HAP-1 (cell line): ENCODE measurements at regions not wholly inside any gene's neighbourhood (a gene's known extent, or its start where the extent isn't known, plus 50 kb on each side); places are given as distances from the start of the nearest gene placed in this dataset.
"Not testable (repeated sequence)": the region's sequence is repeated elsewhere in the genome, so short reads cannot be mapped to it uniquely, and the experiment has no call there.

ENCODE experiments used
- DNase-seq, 2 experiments: peaks; one replicate each; pipeline ENCODE4 v3.0.0-alpha.2; 2016 to 2020; ENCODE audit warnings: low spot score in 2 of 2
- H3K27me3 ChIP-seq: fragments of 250-450 bp; sonication (Bioruptor Pico); 2 replicates; pipeline ENCODE4 v1.5.1; 2020; ENCODE audit warnings: low read depth, mild to moderate bottlenecking, moderate library complexity
- H3K36me3 ChIP-seq: fragments of 250-450 bp; sonication (Bioruptor Pico); replicated peaks from 2 replicates; pipeline ENCODE4 v1.5.1; 2020; ENCODE audit warnings: mild to moderate bottlenecking
- H3K4me1 ChIP-seq: fragments of 250-450 bp; sonication (Bioruptor Pico); 2 replicates; pipeline ENCODE4 v1.5.1; 2020; ENCODE audit warnings: mild to moderate bottlenecking
- H3K4me3 ChIP-seq: fragments of 250-450 bp; sonication (Bioruptor Pico); 2 replicates; pipeline ENCODE4 v1.5.1; 2020; ENCODE audit warnings: mild to moderate bottlenecking, moderate library complexity
- H3K9me3 ChIP-seq: fragments of 250-450 bp; sonication (Bioruptor Pico); 2 replicates; pipeline ENCODE4 v1.5.1; 2020; ENCODE audit warnings: mild to moderate bottlenecking, moderate library complexity
- in situ Hi-C: fragments of 300-500 bp; cut with MboI; formaldehyde crosslinking; loops from 3 replicates; pipeline ENCODE4 v1.14.3; 2020; ENCODE audit warnings: low sequenced_read_pairs, inconsistent platforms, mixed read lengths

DNA sequence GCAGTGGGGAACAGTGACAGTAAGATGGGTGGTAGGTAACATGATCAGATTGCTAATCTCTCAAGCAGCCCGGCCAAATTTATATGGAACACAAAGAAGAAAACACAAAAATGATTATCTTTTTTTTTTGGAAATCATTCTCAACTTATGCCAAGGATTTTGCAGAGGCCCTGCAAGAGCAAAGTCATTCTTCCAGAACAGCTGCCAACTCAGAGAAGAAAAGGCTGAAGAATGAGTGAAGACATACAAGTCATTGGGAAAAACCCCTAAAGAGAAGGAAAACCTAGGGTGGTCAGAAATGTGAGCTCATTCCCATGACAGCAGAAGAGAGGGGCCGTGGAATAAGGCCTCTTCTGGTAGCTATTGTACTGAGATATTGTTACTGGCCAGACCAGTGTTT is 246.7 kb downstream of the SHOX2 start:
- in situ Hi-C loops: no loop called here
- Histone ChIP-seq H3K9me3 (no peaks in the 10 kb centered on the region), H3K36me3 (no peaks in the 10 kb centered on the region), H3K4me1 (peaks cover 3% of the 10 kb centered on the region; the same call in 1 of the 2 replicates), H3K4me3 (no peak overlapping the region), H3K27me3 (no peaks in the 10 kb centered on the region; the same call in 1 of the 2 replicates)
- no peak for DNase-seq

DNA sequence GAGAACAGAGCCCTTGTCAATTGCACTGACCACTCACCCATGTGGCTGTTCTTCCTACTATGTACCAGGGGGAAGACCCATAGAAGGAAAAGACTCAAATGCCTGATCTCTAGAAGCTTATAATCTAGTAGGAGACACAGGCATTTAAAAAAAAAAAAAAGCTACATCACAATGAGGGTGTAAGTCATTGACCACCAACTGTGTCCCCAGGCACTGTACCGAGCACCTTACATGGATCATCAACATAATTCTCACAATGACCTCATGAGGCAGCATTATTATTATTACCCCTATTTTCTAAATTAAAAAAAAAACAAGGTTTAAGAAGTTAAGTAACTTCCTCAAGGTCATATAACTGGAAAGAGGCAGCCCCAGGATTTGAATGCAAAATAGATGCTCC is 247.4 kb downstream of the SHOX2 start:
- peaks cover 3% of the 10 kb centered on the region; the same call in 1 of the 2 replicates for H3K4me1 ChIP-seq
- H3K36me3 ChIP-seq: no peaks in the 10 kb centered on the region
- no peaks in the 10 kb centered on the region; the same call in 1 of the 2 replicates for H3K27me3 ChIP-seq
- no peak overlapping the region for H3K4me3 ChIP-seq
- H3K9me3 ChIP-seq: no peaks in the 10 kb centered on the region
- in situ Hi-C loops: no loop called here
- DNase-seq: no peak

DNA sequence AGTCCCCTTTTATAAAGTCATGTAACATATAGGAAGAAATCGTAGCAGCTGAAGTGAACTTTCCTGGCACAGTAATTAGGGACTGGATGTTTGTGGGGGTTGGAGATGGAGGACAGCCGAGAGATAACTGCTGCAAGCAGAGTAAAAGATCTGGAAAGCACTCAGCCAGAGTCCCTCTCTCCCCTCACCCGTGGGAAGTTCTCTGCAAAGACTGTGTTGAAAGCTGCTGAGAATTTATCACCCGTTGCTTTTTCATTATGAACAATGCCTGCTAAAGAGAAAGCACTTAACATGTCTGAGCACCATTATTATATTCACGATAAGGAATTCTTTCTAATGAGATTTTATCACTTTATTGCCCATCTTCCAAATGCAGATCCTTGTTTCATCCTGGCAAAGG is 248.8 kb downstream of the SHOX2 start:
- Histone ChIP-seq H3K36me3 (no peaks in the 10 kb centered on the region), H3K27me3 (no peaks in the 10 kb centered on the region; the same call in 1 of the 2 replicates), H3K9me3 (no peaks in the 10 kb centered on the region), H3K4me1 (peaks cover 3% of the 10 kb centered on the region; the same call in 1 of the 2 replicates), H3K4me3 (no peak overlapping the region)
- peak; percentile 9 to 11 for DNase-seq
- in situ Hi-C loops: no loop called here

DNA sequence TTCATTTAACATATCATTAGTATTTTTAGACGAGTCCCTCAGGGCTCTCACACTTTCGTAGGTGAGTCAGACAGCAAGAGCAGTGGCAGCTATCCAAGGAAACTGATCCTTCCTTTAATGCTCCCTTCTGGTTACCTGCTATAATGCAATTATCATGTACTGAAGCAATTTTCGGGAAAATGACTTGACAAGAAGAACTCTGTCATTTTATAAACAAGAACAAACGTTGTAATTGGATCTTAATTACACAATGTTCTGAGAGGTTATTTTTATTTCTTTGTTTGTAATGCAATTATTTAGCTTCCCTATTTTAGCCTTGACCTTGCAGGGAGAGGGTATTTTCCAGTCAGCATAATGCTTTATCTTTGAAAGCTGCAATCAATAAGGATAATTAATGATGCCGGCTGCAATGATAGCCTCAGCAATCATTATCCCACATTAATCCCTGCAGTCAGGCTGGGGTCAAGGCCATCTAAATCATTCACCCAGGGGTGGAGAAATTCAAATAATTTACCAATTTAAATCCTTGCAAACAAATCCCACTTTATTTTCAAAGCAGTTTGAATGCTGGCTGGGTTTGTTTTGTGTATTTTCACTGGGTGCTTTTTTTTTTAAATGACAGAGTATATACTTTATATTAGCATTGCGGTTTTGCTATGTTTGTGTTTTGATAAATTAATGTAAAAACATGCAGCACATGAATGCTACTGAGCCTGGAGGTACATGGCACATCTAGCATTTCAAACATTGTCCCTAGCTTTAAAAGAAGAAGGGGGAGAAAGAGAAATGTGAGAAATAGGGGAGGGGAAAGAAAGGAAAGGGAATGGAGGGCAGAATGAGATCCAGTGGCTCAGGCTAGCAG is 249.9 kb downstream of the SHOX2 start:
- Histone ChIP-seq H3K27me3 (no peaks in the 10 kb centered on the region; the same call in 1 of the 2 replicates), H3K4me3 (no peak overlapping the region), H3K36me3 (no peaks in the 10 kb centered on the region), H3K9me3 (no peaks in the 10 kb centered on the region), H3K4me1 (peaks cover 3% of the 10 kb centered on the region; the same call in 1 of the 2 replicates)
- no peak for DNase-seq
- in situ Hi-C loops: no loop called here

DNA sequence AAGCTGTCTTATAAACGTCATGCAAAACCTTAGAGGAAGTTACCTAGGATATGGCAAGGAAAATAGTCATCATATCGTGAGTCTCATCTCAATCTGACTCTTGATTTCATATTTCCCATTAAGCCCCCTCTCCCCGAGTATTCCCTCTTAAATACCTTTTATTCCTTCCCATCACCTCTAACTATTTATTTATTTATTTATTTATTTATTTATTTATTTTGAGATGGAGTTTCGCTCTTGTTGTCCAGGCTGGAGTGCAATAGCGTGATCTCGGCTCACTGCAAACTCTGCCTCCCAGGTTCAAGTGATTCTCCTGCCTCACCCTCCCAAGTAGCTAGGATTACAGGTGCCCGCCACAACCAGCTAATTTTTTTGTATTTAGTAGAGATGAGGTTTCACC is 260.4 kb downstream of the SHOX2 start:
- in situ Hi-C loops, H3K9me3 ChIP-seq, H3K36me3 ChIP-seq, DNase-seq, H3K4me3 ChIP-seq, H3K27me3 ChIP-seq, H3K4me1 ChIP-seq: not testable (repeated sequence)

DNA sequence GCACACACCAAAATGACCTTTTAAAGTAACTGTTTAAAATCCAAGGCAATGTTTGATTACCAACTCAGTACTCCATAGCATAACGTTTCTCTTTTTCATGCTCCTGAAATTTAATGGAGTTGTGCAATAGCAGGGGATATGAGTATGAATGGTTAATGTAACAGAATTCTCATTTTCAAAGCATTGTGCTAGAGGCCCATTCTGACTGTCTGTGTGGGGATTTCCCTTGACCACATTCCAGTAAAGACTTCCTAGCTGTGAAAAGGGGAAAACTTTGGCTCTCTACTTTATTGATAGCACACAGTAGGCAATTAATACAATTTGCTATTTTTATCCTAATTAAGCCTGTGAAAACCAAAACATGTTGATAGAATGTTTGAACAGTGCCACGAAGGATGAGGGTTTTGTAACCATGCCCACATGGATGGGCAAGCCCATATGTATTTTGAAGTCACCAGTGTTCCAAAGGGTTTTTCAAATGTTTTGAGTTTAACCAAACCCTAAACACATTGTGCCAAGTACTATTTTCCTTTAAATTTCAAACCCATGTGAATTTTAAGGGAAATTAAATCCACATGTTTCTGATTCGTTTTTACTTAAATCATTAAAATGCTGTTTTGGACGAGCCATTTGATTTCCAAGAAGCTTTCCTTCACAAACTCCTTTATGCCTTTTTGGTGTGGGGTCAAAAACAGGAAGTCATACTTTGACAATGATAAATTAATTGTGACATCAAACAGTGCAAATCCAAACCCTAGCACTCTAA is 261.2 kb downstream of the SHOX2 start:
- in situ Hi-C loops: no loop called here
- H3K4me1 ChIP-seq: no peaks in the 10 kb centered on the region
- no peak overlapping the region for H3K4me3 ChIP-seq
- H3K27me3 ChIP-seq: no peaks in the 10 kb centered on the region
- H3K36me3 ChIP-seq: no peaks in the 10 kb centered on the region
- no peaks in the 10 kb centered on the region for H3K9me3 ChIP-seq
- DNase-seq: no peak

DNA sequence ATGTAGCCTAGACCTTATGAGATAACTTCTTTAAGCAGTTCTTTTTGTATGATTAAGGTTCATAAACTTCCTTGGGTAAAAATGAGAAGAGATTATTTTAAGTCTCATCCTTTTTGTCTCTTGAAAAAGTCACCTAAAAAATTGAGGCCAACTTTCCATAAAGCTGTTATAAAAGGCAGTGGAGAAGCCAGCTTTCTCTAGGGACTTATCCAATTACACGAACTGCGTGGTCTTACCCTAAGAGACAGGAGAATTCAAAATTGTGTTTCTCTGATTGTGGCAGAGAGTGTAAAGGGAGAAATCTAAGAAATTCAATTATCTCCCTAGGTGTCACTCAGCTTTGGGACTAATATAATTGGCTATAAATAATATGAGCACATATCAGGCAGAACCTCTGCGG is 262.0 kb downstream of the SHOX2 start:
- Histone ChIP-seq H3K9me3 (no peaks in the 10 kb centered on the region), H3K36me3 (no peaks in the 10 kb centered on the region), H3K4me3 (no peak overlapping the region), H3K4me1 (no peaks in the 10 kb centered on the region), H3K27me3 (no peaks in the 10 kb centered on the region)
- DNase-seq: no peak
- in situ Hi-C loops: no loop called here

DNA sequence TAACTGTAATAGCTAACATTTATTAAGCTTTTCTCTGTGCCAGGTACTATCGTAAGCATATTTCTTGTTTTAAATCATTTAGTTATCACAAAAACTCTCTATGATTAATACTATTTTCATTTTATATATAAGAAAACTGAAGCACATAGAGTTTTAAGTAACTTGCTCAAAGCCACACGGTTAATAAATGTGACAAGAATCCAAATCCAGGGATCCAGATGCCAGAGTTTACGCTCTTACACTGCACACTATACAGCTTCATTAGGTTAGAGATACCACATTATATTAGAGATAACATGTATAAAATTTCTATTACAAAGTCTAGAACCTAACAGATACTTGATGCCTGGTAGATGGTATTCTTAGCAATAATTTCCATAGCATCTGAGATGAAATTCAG is 265.2 kb downstream of the SHOX2 start:
- H3K36me3 ChIP-seq: no peaks in the 10 kb centered on the region
- no peaks in the 10 kb centered on the region for H3K4me1 ChIP-seq
- H3K4me3 ChIP-seq: no peak overlapping the region
- DNase-seq: no peak
- H3K9me3 ChIP-seq: no peaks in the 10 kb centered on the region
- in situ Hi-C loops: no loop called here
- H3K27me3 ChIP-seq: no peaks in the 10 kb centered on the region

DNA sequence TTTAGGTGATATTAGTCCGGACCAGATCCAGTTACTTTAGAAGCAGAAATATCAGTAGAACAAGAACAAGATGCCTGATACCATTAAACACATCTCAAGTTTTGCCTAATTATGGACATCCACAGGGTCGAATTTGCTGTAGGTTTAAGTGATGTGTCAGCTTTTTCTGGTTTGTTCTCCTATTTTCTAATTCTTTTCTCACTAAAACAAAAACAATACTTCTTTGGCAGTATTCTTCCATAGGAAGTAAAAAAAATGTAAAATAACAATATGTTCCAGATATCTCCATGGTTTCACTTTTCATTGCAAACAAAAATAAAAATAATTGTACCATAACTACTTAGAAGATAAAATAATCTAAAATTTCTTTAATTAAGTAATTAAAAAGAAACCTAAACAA is 265.7 kb downstream of the SHOX2 start:
- in situ Hi-C loops: no loop called here
- no peaks in the 10 kb centered on the region for H3K36me3 ChIP-seq
- H3K4me3 ChIP-seq: no peak overlapping the region
- no peaks in the 10 kb centered on the region for H3K27me3 ChIP-seq
- no peaks in the 10 kb centered on the region for H3K4me1 ChIP-seq
- no peak for DNase-seq
- H3K9me3 ChIP-seq: no peaks in the 10 kb centered on the region

DNA sequence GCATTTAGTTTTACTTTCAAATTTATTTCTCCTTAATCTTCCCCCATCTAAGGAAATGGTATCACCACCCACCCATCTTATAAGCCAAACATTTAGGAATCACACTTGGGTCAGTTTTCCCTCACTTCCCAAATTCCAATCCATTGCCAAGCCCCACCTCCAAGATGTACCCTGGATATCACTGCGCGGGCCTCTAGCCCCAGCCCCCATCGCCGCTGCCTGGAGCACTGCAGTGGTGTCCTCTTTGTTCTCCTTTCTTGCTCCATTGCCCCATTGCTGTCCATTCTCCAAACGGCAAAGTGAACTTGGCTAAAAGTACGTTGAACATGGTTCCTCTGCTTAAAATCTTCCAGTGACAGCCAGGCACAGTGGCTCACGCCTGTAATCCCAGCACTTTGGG is 267.8 kb downstream of the SHOX2 start:
- Histone ChIP-seq H3K36me3 (no peaks in the 10 kb centered on the region), H3K9me3 (no peaks in the 10 kb centered on the region), H3K4me3 (no peak overlapping the region), H3K27me3 (no peaks in the 10 kb centered on the region), H3K4me1 (no peaks in the 10 kb centered on the region)
- no peak for DNase-seq
- in situ Hi-C loops: no loop called here

DNA sequence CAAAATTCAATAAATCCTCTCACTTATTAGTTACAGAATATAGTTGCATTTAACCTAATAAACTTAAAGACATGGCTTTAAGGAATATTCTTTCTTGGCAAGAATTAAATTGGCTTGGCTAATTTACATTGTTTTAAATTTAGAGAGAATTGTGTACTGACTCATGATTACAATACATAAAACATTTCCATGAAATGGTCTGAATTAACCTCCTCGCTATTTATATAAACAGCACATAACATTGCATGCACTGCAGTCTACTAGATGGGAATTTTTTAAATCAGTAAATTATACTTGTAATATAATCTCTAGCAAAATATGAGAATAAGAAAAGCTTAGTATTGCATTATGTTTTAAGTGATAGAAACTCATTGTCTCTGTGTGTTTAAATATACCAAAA is 268.9 kb downstream of the SHOX2 start:
- no peak for DNase-seq
- no peaks in the 10 kb centered on the region for H3K27me3 ChIP-seq
- no peaks in the 10 kb centered on the region for H3K9me3 ChIP-seq
- no peak overlapping the region for H3K4me3 ChIP-seq
- in situ Hi-C loops: no loop called here
- H3K4me1 ChIP-seq: no peaks in the 10 kb centered on the region
- H3K36me3 ChIP-seq: no peaks in the 10 kb centered on the region

DNA sequence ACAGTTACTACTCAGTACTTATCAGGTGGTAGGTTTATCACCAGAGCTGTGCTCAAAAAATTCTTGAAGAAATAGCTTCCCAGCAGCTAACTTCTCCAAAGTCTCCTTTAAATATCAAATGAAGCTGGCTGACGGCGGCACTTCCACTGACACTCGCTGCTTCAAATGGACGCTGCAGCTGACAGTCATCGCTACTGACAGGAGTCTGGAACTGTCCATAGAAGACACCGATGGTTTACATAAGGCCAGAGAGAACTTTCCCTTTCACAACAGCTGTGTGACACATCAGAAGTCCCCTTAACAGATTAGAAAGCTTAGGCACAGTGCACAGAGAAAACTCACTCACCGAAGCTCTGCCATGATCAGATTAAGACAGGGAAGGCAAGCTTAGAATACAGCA is 270.2 kb downstream of the SHOX2 start:
- Histone ChIP-seq H3K27me3 (no peaks in the 10 kb centered on the region), H3K4me3 (no peak overlapping the region), H3K4me1 (no peaks in the 10 kb centered on the region), H3K9me3 (no peaks in the 10 kb centered on the region), H3K36me3 (no peaks in the 10 kb centered on the region)
- DNase-seq: no peak
- in situ Hi-C loops: no loop called here

DNA sequence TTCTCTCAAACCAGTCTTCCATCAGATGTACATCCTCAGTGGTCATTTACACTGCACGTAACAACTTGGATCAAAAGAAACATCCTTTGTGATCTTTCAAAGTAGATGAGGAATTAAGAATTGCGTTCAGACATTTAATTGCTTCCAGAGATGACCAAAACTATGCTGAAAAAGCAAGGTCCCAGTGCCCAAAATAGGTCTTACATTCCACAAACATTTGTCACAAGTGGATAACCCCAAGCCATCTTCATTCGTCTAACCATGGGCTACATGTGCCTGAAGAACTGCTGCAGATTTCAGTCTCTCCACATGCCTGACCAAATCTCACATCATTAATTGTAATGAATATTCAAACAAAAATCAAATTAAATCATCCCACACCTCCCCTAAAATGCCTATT is 273.6 kb downstream of the SHOX2 start:
- no peak overlapping the region for H3K4me3 ChIP-seq
- H3K27me3 ChIP-seq: no peaks in the 10 kb centered on the region
- H3K4me1 ChIP-seq: no peaks in the 10 kb centered on the region
- DNase-seq: no peak
- in situ Hi-C loops: no loop called here
- H3K9me3 ChIP-seq: no peaks in the 10 kb centered on the region
- H3K36me3 ChIP-seq: no peaks in the 10 kb centered on the region

DNA sequence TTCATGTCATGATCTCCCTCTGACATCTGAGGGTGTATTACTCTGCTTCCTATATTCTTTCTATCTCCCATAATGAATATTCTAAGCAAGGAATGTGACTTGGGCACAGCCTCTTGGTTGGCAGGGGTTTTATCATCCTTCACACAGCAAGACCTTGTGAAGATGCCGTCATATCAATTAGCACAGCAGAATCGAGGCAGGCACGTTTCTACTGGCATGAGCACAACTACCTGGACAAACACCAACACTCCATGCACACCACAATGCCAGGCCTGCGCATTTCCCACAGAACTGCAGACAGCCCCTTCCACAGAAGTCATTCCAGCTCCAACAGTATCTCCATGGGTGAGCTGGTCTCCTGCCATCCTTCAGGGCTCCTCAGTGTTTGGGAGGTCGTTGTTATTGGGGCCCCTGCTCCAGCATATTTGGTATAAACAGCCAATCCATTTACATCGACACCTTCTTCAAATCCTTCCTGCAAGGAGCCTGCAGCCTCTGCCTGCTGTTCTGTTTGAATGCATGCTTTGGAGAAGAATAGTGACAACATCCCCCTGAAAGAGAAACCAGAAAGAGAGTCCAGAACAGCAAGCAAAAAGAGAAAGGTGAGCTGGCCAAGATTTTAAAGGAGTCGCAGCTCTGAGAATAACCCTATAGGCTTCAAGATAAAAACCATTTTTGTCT is 275.5 kb downstream of the SHOX2 start:
- Histone ChIP-seq H3K9me3 (no peaks in the 10 kb centered on the region), H3K27me3 (no peaks in the 10 kb centered on the region), H3K36me3 (no peaks in the 10 kb centered on the region), H3K4me3 (no peak overlapping the region), H3K4me1 (no peaks in the 10 kb centered on the region)
- DNase-seq: no peak
- in situ Hi-C loops: no loop called here
